GM18507 (cell line): ENCODE measurements at regions not wholly inside any gene's neighbourhood (a gene's known extent, or its start where the extent isn't known, plus 50 kb on each side); places are given as distances from the start of the nearest gene placed in this dataset.

Experiments
- DNase-seq: peaks from one replicate; pipeline ENCODE4 v3.0.0; 2011; ENCODE audit warnings: low read depth; ENCODE audit not compliant: insufficient read length; ENCODE audit errors: extremely low spot score
- FAIRE-seq: peaks from 2 replicates; lab custom pipeline; 2011; peaks lifted over from hg19 to GRCh38; lab: Jason Lieb, UNC

- no peak for DNase-seq
- FAIRE-seq, result no peak
Measured at GRCh38 chr2:217438136-217438535, 564.7 kb downstream of the TNS1 start.

- FAIRE-seq, result no peak
- no peak for DNase-seq
Measured at GRCh38 chr2:217437290-217437870, 565.4 kb downstream of the TNS1 start.

GRCh38 chr2:217436386-217436785, 566.4 kb downstream of the TNS1 start:
- no peak for FAIRE-seq
- no peak for DNase-seq

- FAIRE-seq (peak; percentile 83), DNase-seq (peak; percentile 42)
Measured at GRCh38 chr2:217434180-217434975, 568.4 kb downstream of the TNS1 start.

GRCh38 chr2:217433522-217433921, 569.3 kb downstream of the TNS1 start:
- no peak for FAIRE-seq
- DNase-seq, result no peak

GRCh38 chr2:217431577-217432269, 571.1 kb downstream of the TNS1 start:
- FAIRE-seq (no peak), DNase-seq (no peak)

GRCh38 chr2:217430916-217431576, 571.2 kb upstream of the TNP1 start:
- FAIRE-seq, result no peak

GRCh38 chr2:217429981-217430500, 570.2 kb upstream of the TNP1 start:
- no peak for DNase-seq
- FAIRE-seq, result no peak

More at GRCh38 chr2:217430916-217431576, 571.2 kb upstream of the TNP1 start:
- no peak for DNase-seq

- no peak for FAIRE-seq
Measured at GRCh38 chr2:217421834-217422233, 562.0 kb upstream of the TNP1 start.

GRCh38 chr2:217420854-217421253, 561.0 kb upstream of the TNP1 start:
- no peak for FAIRE-seq
- DNase-seq, result no peak

More at GRCh38 chr2:217421834-217422233, 562.0 kb upstream of the TNP1 start:
- no peak for DNase-seq

GRCh38 chr2:217419055-217419671, 559.3 kb upstream of the TNP1 start:
- FAIRE-seq (no peak), DNase-seq (no peak)

GRCh38 chr2:217418544-217418943, 558.7 kb upstream of the TNP1 start:
- no peak for DNase-seq
- FAIRE-seq, result no peak

- no peak for FAIRE-seq
- no peak for DNase-seq
Measured at GRCh38 chr2:217418090-217418489, 558.2 kb upstream of the TNP1 start.

GRCh38 chr2:217417536-217417935, 557.7 kb upstream of the TNP1 start:
- FAIRE-seq (no peak), DNase-seq (no peak)

- no peak for DNase-seq
- FAIRE-seq, result peak; percentile 74
Measured at GRCh38 chr2:217415316-217415715, 555.5 kb upstream of the TNP1 start.

- DNase-seq (no peak), FAIRE-seq (no peak)
Measured at GRCh38 chr2:217414429-217414828, 554.6 kb upstream of the TNP1 start.

- DNase-seq (no peak), FAIRE-seq (no peak)
Measured at GRCh38 chr2:217413193-217413592, 553.3 kb upstream of the TNP1 start.

- no peak for FAIRE-seq
- DNase-seq, result no peak
Measured at GRCh38 chr2:217412721-217413120, 552.9 kb upstream of the TNP1 start.

- FAIRE-seq (no peak), DNase-seq (no peak)
Measured at GRCh38 chr2:217412277-217412676, 552.4 kb upstream of the TNP1 start.

- FAIRE-seq (no peak), DNase-seq (no peak)
Measured at GRCh38 chr2:217410681-217410960, 550.8 kb upstream of the TNP1 start.
